Endothelial cell of umbilical vein (primary cell): ENCODE measurements at regions not wholly inside any gene's neighbourhood (a gene's known extent, or its start where the extent isn't known, plus 50 kb on each side); places are given as distances from the start of the nearest gene placed in this dataset.
"Not testable (repeated sequence)": the region's sequence is repeated elsewhere in the genome, so short reads cannot be mapped to it uniquely, and the experiment has no call there.

Experiments
- BruUV-seq: library from RNA; stranded (reverse); fragments of 400-500 nt; replicated peaks from 2 replicates; lab custom pipeline; 2021; lab: Mats Ljungman, UMichigan
- CTCF ChIA-PET: fragments of 300-600, 350-600 bp; sonication (Branson Sonifier 250); formaldehyde crosslinking; loops from one replicate; lab custom pipeline; 2021; ENCODE audit warnings: antibody characterized with exemption, inconsistent platforms; lab: Charles Lee
- POLR2A ChIA-PET: fragments of 300-600, 350-600 bp; sonication (Branson Sonifier 250); formaldehyde crosslinking; loops from one replicate; lab custom pipeline; 2021; ENCODE audit warnings: antibody characterized with exemption, inconsistent platforms; lab: Charles Lee
- DNase-seq: peaks from one replicate; pipeline ENCODE4 v3.0.0-alpha.2; 2011; ENCODE audit warnings: low read depth, low spot score
- FAIRE-seq: peaks from 2 replicates; lab custom pipeline; 2011; peaks lifted over from hg19 to GRCh38; lab: Jason Lieb, UNC
- H2AFZ ChIP-seq: 2 replicates; pipeline ENCODE4 v1.6.0; 2012; ENCODE audit warnings: low read depth, low read length, control low read depth, inconsistent platforms
- H3K27ac ChIP-seq: 2 replicates; pipeline ENCODE4 v1.5.1; 2011; ENCODE audit warnings: low read depth, mild to moderate bottlenecking, control low read depth, low read length, moderate library complexity; ENCODE audit not compliant: insufficient read depth
- H3K27me3 ChIP-seq, 2 experiments: 2 replicates each; pipeline versions ENCODE4 v1.6.0 to v1.6.1; 2011; ENCODE audit warnings: low read length in 2 of 2, mixed read lengths in 1 of 2; ENCODE audit not compliant: control insufficient read depth in 2 of 2, insufficient read depth in 2 of 2
- H3K36me3 ChIP-seq, 2 experiments: 2 replicates in 1 of 2; 3 replicates in 1 of 2; pipeline ENCODE4 v1.5.1; 2011; ENCODE audit warnings: low read length in 2 of 2, mild to moderate bottlenecking in 1 of 2, moderate library complexity in 1 of 2; ENCODE audit not compliant: control insufficient read depth in 2 of 2, insufficient read depth in 2 of 2; ENCODE audit errors: extremely low read depth in 1 of 2
- H3K4me1 ChIP-seq: 3 replicates; pipeline ENCODE4 v1.5.1; 2011; ENCODE audit warnings: mild to moderate bottlenecking, low read length; ENCODE audit not compliant: control insufficient read depth, insufficient read depth; ENCODE audit errors: extremely low read depth
- H3K4me2 ChIP-seq: 2 replicates; pipeline ENCODE4 v1.6.1; 2011; ENCODE audit warnings: low read length, control low read depth, mixed read lengths; ENCODE audit not compliant: insufficient read depth
- H3K4me3 ChIP-seq, 3 experiments: fragments of 200-600 bp in 1 of 3; sonication (generic), shearing (Covaris generic) in 1 of 3; replicated peaks in 1 of 3; 2 replicates each; pipeline ENCODE4 v1.5.1; 2011 to 2016; ENCODE audit warnings: control low read depth in 3 of 3, low read length in 3 of 3, mild to moderate bottlenecking in 2 of 3, inconsistent platforms in 1 of 3, low read depth in 1 of 3, moderate library complexity in 1 of 3; ENCODE audit not compliant: insufficient read depth in 1 of 3
- H3K79me2 ChIP-seq: 2 replicates; pipeline ENCODE4 v1.6.0; 2012; ENCODE audit warnings: low read length, inconsistent platforms; ENCODE audit not compliant: control insufficient read depth, insufficient read depth
- H3K9ac ChIP-seq: replicated peaks from 2 replicates; pipeline ENCODE3; 2011; ENCODE audit warnings: low read length, control low read depth; ENCODE audit not compliant: insufficient read depth; ENCODE audit errors: extremely low read depth
- H3K9me1 ChIP-seq: replicated peaks from 3 replicates; pipeline ENCODE4 v1.6.0; 2011; ENCODE audit warnings: mild to moderate bottlenecking, low read length; ENCODE audit not compliant: control insufficient read depth, insufficient read depth; ENCODE audit errors: extremely low read depth
- H3K9me3 ChIP-seq: replicated peaks from 2 replicates; pipeline ENCODE4 v1.5.1; 2012; ENCODE audit warnings: low read length, inconsistent platforms; ENCODE audit not compliant: control insufficient read depth, insufficient read depth
- H4K20me1 ChIP-seq: replicated peaks from 2 replicates; pipeline ENCODE3; 2011; ENCODE audit warnings: mild to moderate bottlenecking, low read length; ENCODE audit not compliant: control insufficient read depth, insufficient read depth; ENCODE audit errors: extremely low read depth
- CTCF ChIP-seq, 2 donors: IDR thresholded peaks; 1 replicate in 1 of 2; 2 replicates in 1 of 2; pipeline ENCODE4 v1.5.1; 2011; ENCODE audit warnings: low read length in 2 of 2, mild to moderate bottlenecking in 2 of 2, moderate library complexity in 2 of 2, control low read depth in 1 of 2, inconsistent platforms in 1 of 2, low read depth in 1 of 2; ENCODE audit not compliant: insufficient read depth in 1 of 2; ENCODE audit errors: extremely low read depth in 1 of 2
- EZH2 ChIP-seq: IDR thresholded peaks from 2 replicates; pipeline ENCODE4 v1.6.1; 2012; ENCODE audit warnings: borderline replicate concordance, low read depth, mild to moderate bottlenecking, moderate library complexity, low read length, inconsistent platforms; ENCODE audit not compliant: severe bottlenecking
- FOS ChIP-seq: IDR thresholded peaks from 2 replicates; pipeline ENCODE4 v1.6.1; 2011; ENCODE audit warnings: mild to moderate bottlenecking, low read length, moderate library complexity, borderline replicate concordance; ENCODE audit not compliant: insufficient read depth
- GATA2 ChIP-seq: IDR thresholded peaks from 2 replicates; pipeline ENCODE4 v1.7.0; 2011; ENCODE audit warnings: low read depth, mild to moderate bottlenecking, moderate library complexity, mixed read lengths, low read length; ENCODE audit not compliant: insufficient read length, insufficient read depth
- JUN ChIP-seq: IDR thresholded peaks from 2 replicates; pipeline ENCODE4 v1.6.1; 2011; ENCODE audit warnings: borderline replicate concordance, low read depth; ENCODE audit not compliant: insufficient read length, insufficient read depth
- MAX ChIP-seq: IDR thresholded peaks from 2 replicates; pipeline ENCODE4 v1.6.1; 2011; ENCODE audit not compliant: insufficient read depth, insufficient read length
- MYC ChIP-seq: IDR thresholded peaks from one replicate; pipeline ENCODE4 v1.6.1; 2011; ENCODE audit warnings: mild to moderate bottlenecking, low read depth, low read length
- POLR2A ChIP-seq: IDR thresholded peaks from 2 replicates; pipeline ENCODE4 v1.6.1; 2012; ENCODE audit warnings: low read depth, mild to moderate bottlenecking, control low read depth, low read length
- POLR2AphosphoS5 ChIP-seq: IDR thresholded peaks from 2 replicates; pipeline ENCODE4 v1.6.1; 2012; ENCODE audit warnings: low read depth, mild to moderate bottlenecking, control low read depth, low read length, moderate library complexity; ENCODE audit not compliant: insufficient read depth
- dilution Hi-C: fragments of 300-500 bp; cut with MboI; formaldehyde crosslinking; loops from one replicate; pipeline ENCODE4 v1.15.0; 2019; ENCODE audit warnings: low sequenced_read_pairs; ENCODE audit not compliant: extremely low pct_ligation_motif_present
- intact Hi-C: fragments of 100-400 bp; cut with micrococcal nuclease; formaldehyde crosslinking; loops from one replicate; pipeline ENCODE4 v1.10.0; 2022

GRCh38 chr19:21668072-21668773 lies 99.2 kb downstream of the ZNF100 start:
- H3K4me2 ChIP-seq, H3K4me3 ChIP-seq, H3K9me3 ChIP-seq, dilution Hi-C loops, BruUV-seq, H3K36me3 ChIP-seq, H2AFZ ChIP-seq, H3K27ac ChIP-seq, CTCF ChIA-PET, H3K79me2 ChIP-seq, H3K27me3 ChIP-seq, intact Hi-C loops, POLR2A ChIA-PET, H3K9ac ChIP-seq, H3K9me1 ChIP-seq, H3K4me1 ChIP-seq, FAIRE-seq, H4K20me1 ChIP-seq, DNase-seq: not testable (repeated sequence)

- no TSS peak for BruUV-seq
- no peaks in the 10 kb centered on the region for H4K20me1 ChIP-seq
- peaks cover 3% of the 10 kb centered on the region for H3K9me3 ChIP-seq
- ChIA-PET CTCF (no interaction called here), POLR2A (no interaction called here)
- no peak overlapping the region for H2AFZ ChIP-seq
- no peaks in the 10 kb centered on the region for H3K27me3 ChIP-seq
- no peaks in the 10 kb centered on the region for H3K9me1 ChIP-seq
- H3K79me2 ChIP-seq, result no peaks in the 10 kb centered on the region
- H3K36me3 ChIP-seq, result no peaks in the 10 kb centered on the region
- intact Hi-C loops (no loop called here), dilution Hi-C loops (no loop called here)
- no peak for TF ChIP-seq JUN
- no peak for TF ChIP-seq POLR2A
- no peak for TF ChIP-seq GATA2
- TF ChIP-seq FOS, result no peak
- TF ChIP-seq POLR2AphosphoS5, result no peak
- TF ChIP-seq MAX, result no peak
- no peak for TF ChIP-seq EZH2
- TF ChIP-seq CTCF (IDR thresholded peaks at IDR 0.05; ENCODE audit: extremely low read depth in 1 of 2, insufficient read depth in 1 of 2, low read depth in 1 of 2, low read length in 2 of 2), result no peak
- no peak for TF ChIP-seq MYC
- H3K4me3 ChIP-seq, result no peak overlapping the region
- no peak overlapping the region for H3K4me2 ChIP-seq
- FAIRE-seq (no peak), DNase-seq (no peak)
- H3K9ac ChIP-seq, result no peak overlapping the region
- H3K27ac ChIP-seq, result no peak overlapping the region
- no peaks in the 10 kb centered on the region for H3K4me1 ChIP-seq
Observed at GRCh38 chr19:21655540-21656126, 111.7 kb downstream of the ZNF100 start.

GRCh38 chr19:21651478-21651877 lies 115.9 kb downstream of the ZNF100 start:
- H3K27me3 ChIP-seq, CTCF ChIA-PET, H3K9ac ChIP-seq, POLR2A ChIA-PET, H3K27ac ChIP-seq, FAIRE-seq, H3K4me3 ChIP-seq, DNase-seq, intact Hi-C loops, H3K79me2 ChIP-seq, BruUV-seq, H3K36me3 ChIP-seq, H3K9me3 ChIP-seq, H3K4me1 ChIP-seq, H3K9me1 ChIP-seq, H4K20me1 ChIP-seq, H2AFZ ChIP-seq, dilution Hi-C loops, H3K4me2 ChIP-seq: not testable (repeated sequence)
